DND-41 (cell line): ENCODE measurements at regions not wholly inside any gene's neighbourhood (a gene's known extent, or its start where the extent isn't known, plus 50 kb on each side); places are given as distances from the start of the nearest gene placed in this dataset.

Experiments
- EZH2 ChIP-seq: IDR thresholded peaks from 3 replicates; pipeline ENCODE4 v1.6.1; 2012; ENCODE audit warnings: borderline replicate concordance, low read depth, mild to moderate bottlenecking, moderate library complexity, low read length, inconsistent platforms; ENCODE audit not compliant: severe bottlenecking
- TF ChIP-seq, protein P1 (sequence below): IDR thresholded peaks from 2 replicates; pipeline ENCODE4 v1.5.1; 2012; ENCODE audit warnings: borderline replicate concordance, low read length, moderate library complexity, mild to moderate bottlenecking; ENCODE audit not compliant: poor library complexity, severe bottlenecking; ENCODE audit errors: extremely low read depth

DNA sequence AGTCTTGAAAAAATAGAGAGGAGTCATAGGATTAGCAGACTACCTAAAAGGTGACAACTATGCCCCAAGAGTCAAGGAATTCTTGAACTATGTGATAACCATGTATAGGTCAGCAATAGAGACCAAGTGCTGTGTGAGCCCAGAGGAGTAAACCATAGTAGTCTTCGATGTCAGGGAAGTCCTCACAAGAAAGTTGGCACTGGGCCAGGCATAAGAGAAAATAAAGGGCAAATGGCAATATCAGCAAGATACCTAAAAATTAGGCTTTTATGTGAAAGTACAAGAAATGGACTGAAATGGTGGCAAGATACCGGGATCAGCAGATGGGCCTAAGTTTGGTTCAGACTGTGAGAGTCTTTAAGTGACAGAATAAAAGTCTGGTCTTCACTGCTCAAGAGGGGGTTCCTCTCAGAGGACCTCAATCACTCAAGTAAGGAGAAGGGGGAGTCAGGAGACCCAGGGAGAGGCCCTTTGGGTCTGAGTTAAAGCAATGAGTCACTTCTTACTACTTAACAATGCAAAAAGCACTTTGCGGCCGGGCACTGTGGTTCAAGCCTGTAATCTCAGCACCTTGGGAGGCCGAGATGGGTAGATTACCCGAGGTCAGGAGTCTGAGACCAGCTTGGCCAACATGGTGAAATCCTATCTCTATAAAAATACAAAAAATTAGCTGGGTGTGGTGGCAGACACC, 95.0 kb downstream of the TEX35 start:
- no peak for TF ChIP-seq EZH2
- TF ChIP-seq, protein P1, sequence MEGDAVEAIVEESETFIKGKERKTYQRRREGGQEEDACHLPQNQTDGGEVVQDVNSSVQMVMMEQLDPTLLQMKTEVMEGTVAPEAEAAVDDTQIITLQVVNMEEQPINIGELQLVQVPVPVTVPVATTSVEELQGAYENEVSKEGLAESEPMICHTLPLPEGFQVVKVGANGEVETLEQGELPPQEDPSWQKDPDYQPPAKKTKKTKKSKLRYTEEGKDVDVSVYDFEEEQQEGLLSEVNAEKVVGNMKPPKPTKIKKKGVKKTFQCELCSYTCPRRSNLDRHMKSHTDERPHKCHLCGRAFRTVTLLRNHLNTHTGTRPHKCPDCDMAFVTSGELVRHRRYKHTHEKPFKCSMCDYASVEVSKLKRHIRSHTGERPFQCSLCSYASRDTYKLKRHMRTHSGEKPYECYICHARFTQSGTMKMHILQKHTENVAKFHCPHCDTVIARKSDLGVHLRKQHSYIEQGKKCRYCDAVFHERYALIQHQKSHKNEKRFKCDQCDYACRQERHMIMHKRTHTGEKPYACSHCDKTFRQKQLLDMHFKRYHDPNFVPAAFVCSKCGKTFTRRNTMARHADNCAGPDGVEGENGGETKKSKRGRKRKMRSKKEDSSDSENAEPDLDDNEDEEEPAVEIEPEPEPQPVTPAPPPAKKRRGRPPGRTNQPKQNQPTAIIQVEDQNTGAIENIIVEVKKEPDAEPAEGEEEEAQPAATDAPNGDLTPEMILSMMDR = no peak
